K562 (cell line): ENCODE measurements at regions not wholly inside any gene's neighbourhood (a gene's known extent, or its start where the extent isn't known, plus 50 kb on each side); places are given as distances from the start of the nearest gene placed in this dataset.

Source experiments
- ATAC-seq: fragments of 200-7000 bp; cut with Tn5 transposase; 3 replicates; pipeline ENCODE4 v1.9.1; 2020; ENCODE audit warnings: moderate library complexity
- BruUV-seq: library from RNA; stranded (reverse); fragments of 400-500 nt; replicated peaks from 2 replicates; lab custom pipeline; 2021; lab: Mats Ljungman, UMichigan
- CTCF ChIA-PET: fragments of 300-600 bp; formaldehyde crosslinking; extraction: SDS; loops from one replicate; lab custom pipeline; 2021; ENCODE audit warnings: low intra/inter-chr PET ratio; lab: Yijun Ruan, JAX
- POLR2A ChIA-PET: fragments of 300-600, 350-650 bp; sonication (Branson Sonifier 250); formaldehyde crosslinking; extraction: SDS; loops from one replicate; lab custom pipeline; 2021; ENCODE audit warnings: antibody characterized with exemption, inconsistent platforms; lab: Yijun Ruan, JAX
- DNase-seq, 4 experiments: peaks; one replicate each; pipeline versions ENCODE4 v3.0.0 to v3.0.0-alpha.2; 2011 to 2018; ENCODE audit warnings: low spot score in 3 of 4, mixed read lengths in 3 of 4; ENCODE audit errors: extremely low read depth in 1 of 4
- FAIRE-seq: peaks from 2 replicates; lab custom pipeline; 2011; peaks lifted over from hg19 to GRCh38; lab: Jason Lieb, UNC
- H2AFZ ChIP-seq: 2 replicates; pipeline ENCODE4 v1.6.0; 2011; ENCODE audit warnings: low read depth, low read length, control low read depth, inconsistent platforms
- H3K27ac ChIP-seq: fragments of 200-600 bp; 3 replicates; pipeline ENCODE4 v1.8.0; 2011; ENCODE audit warnings: low read depth, mild to moderate bottlenecking, control low read depth, inconsistent platforms, low read length, moderate library complexity, mixed read lengths; ENCODE audit errors: extremely low read depth
- H3K27me3 ChIP-seq, 2 experiments: fragments of 300-600 bp in 1 of 2; 2 replicates in 1 of 2; 3 replicates in 1 of 2; pipeline versions ENCODE4 v1.6.0 to v1.8.0; 2011; ENCODE audit warnings: inconsistent platforms in 2 of 2, low read length in 2 of 2, mild to moderate bottlenecking in 1 of 2, mixed read lengths in 1 of 2, moderate library complexity in 1 of 2; ENCODE audit not compliant: control insufficient read depth in 2 of 2, insufficient read depth in 2 of 2
- H3K36me3 ChIP-seq: fragments of 300-600 bp; 3 replicates; pipeline ENCODE4 v1.8.0; 2011; ENCODE audit warnings: mild to moderate bottlenecking, low read length, inconsistent platforms; ENCODE audit not compliant: control insufficient read depth, insufficient read depth
- H3K4me1 ChIP-seq, 2 experiments: fragments of 200-600 bp in 1 of 2; replicated peaks in 1 of 2; 2 replicates in 1 of 2; 3 replicates in 1 of 2; pipeline versions ENCODE4 v1.5.1 to v1.8.0; 2011; ENCODE audit warnings: inconsistent platforms in 2 of 2, low read length in 2 of 2, mild to moderate bottlenecking in 1 of 2, mixed read lengths in 1 of 2, moderate library complexity in 1 of 2; ENCODE audit not compliant: control insufficient read depth in 2 of 2, insufficient read depth in 2 of 2
- H3K4me2 ChIP-seq: 2 replicates; pipeline ENCODE4 v1.6.1; 2011; ENCODE audit warnings: low read length, control low read depth, inconsistent platforms, mixed read lengths; ENCODE audit not compliant: insufficient read depth
- H3K4me3 ChIP-seq: fragments of 200-600 bp; sonication (generic), shearing (Covaris generic); 2 replicates; pipeline ENCODE4 v1.5.1; 2016; ENCODE audit warnings: control low read depth, inconsistent platforms
- H3K79me2 ChIP-seq: fragments of 200-600 bp; 3 replicates; pipeline ENCODE4 v1.8.0; 2011; ENCODE audit warnings: low read length, inconsistent platforms; ENCODE audit not compliant: control insufficient read depth, insufficient read depth
- H3K9ac ChIP-seq, 2 experiments: 2 replicates each; pipeline versions ENCODE4 v1.6.0 to v1.6.1; 2011; ENCODE audit warnings: low read depth in 2 of 2, low read length in 2 of 2, control low read depth in 1 of 2, inconsistent platforms in 1 of 2, mild to moderate bottlenecking in 1 of 2, mixed read lengths in 1 of 2; ENCODE audit not compliant: insufficient read depth in 1 of 2
- H3K9me1 ChIP-seq: one replicate; pipeline ENCODE4 v1.6.0; 2011; ENCODE audit warnings: inconsistent platforms, mild to moderate bottlenecking, low read length, moderate library complexity; ENCODE audit not compliant: control insufficient read depth, insufficient read depth
- H3K9me3 ChIP-seq: replicated peaks from 2 replicates; pipeline ENCODE4 v1.5.1; 2011; ENCODE audit warnings: low read depth, low read length, inconsistent platforms; ENCODE audit not compliant: control insufficient read depth, insufficient read depth
- H4K20me1 ChIP-seq: replicated peaks from 2 replicates; pipeline ENCODE4 v1.6.1; 2011; ENCODE audit warnings: low read length, inconsistent platforms, mixed read lengths; ENCODE audit not compliant: control insufficient read depth, insufficient read depth
- CREBBP ChIP-seq: IDR thresholded peaks from one replicate; pipeline ENCODE4 v1.6.1; 2012; ENCODE audit warnings: low read depth, mild to moderate bottlenecking, control low read depth, inconsistent platforms, low read length
- CTCF ChIP-seq, 3 experiments: IDR thresholded peaks in 2 of 3; conservative IDR thresholded peaks in 1 of 3; 2 replicates each; pipeline ENCODE4 v1.5.1; 2011 to 2012; ENCODE audit warnings: low read length in 3 of 3, mild to moderate bottlenecking in 3 of 3, control low read depth in 2 of 3, improper control_type of control experiment in 1 of 3, inconsistent platforms in 1 of 3, low read depth in 1 of 3, mixed read lengths in 1 of 3, moderate library complexity in 1 of 3; ENCODE audit not compliant: insufficient read depth in 2 of 3
- ETS2 ChIP-seq: IDR thresholded peaks from 2 replicates; pipeline ENCODE4 v1.6.1; 2016; ENCODE audit warnings: borderline replicate concordance, missing genetic modification characterization, mild to moderate bottlenecking, moderate library complexity, missing compliant biosample characterization; ENCODE audit not compliant: poor library complexity, severe bottlenecking
- KAT8 ChIP-seq: fragments of 450-650 bp; IDR thresholded peaks from 2 replicates; pipeline ENCODE4 v1.6.1; 2016; ENCODE audit warnings: low read depth, mild to moderate bottlenecking
- KDM1A ChIP-seq, 2 experiments: fragments of 450-650 bp; IDR thresholded peaks; 2 replicates each; pipeline ENCODE4 v1.6.1; 2016; ENCODE audit warnings: mild to moderate bottlenecking in 2 of 2
- PPARD ChIP-seq: fragments of 250-450 bp; sonication (Bioruptor Pico); IDR thresholded peaks from 2 replicates; pipeline ENCODE4 v1.8.0; 2022; ENCODE audit warnings: inconsistent platforms, mild to moderate bottlenecking, moderate library complexity
- ZNF146 ChIP-seq: IDR thresholded peaks from one replicate; pipeline ENCODE4 v1.6.1; 2018; ENCODE audit warnings: missing compliant biosample characterization; ENCODE audit not compliant: unreplicated experiment
- ZNF239 ChIP-seq: fragments of 250-450 bp; sonication (Bioruptor Pico); IDR thresholded peaks from 2 replicates; pipeline ENCODE4 v1.4.0; 2020; ENCODE audit warnings: mild to moderate bottlenecking
- WGBS: fragments of 100-300 bp; shearing (Covaris generic); methylation state at CpG from one replicate; pipeline ENCODE4 v1.1.6; 2016; ENCODE audit warnings: low coverage, mixed read lengths; ENCODE audit not compliant: insufficient coverage; ENCODE audit errors: missing lambda C conversion rate; 5-methylcytosine and 5-hydroxymethylcytosine counted together
- in situ Hi-C: fragments of 300-500 bp; cut with MboI; formaldehyde crosslinking; loops from 4 replicates; pipeline ENCODE4 v1.15.0; 2018; ENCODE audit warnings: inconsistent platforms, mixed read lengths
- intact Hi-C: fragments of 100-400 bp; cut with micrococcal nuclease; formaldehyde crosslinking; loops from 2 replicates; pipeline ENCODE4 v1.14.2; 2022
- TF ChIP-seq, protein P1 (sequence below), 2 experiments: fragments of 450-650 bp in 1 of 2; sonication (generic) in 1 of 2; formaldehyde crosslinking in 1 of 2; IDR thresholded peaks; 2 replicates each; pipeline versions ENCODE4 v1.7.1 to v1.9.0; 2016 to 2022; ENCODE audit warnings: inconsistent platforms in 1 of 2, mild to moderate bottlenecking in 1 of 2, missing genetic modification reagents in 1 of 2
- TF ChIP-seq, protein P2 (sequence below): sonication (generic); formaldehyde crosslinking; IDR thresholded peaks from 2 replicates; pipeline ENCODE4 v1.8.0; 2022; ENCODE audit warnings: missing genetic modification reagents, mild to moderate bottlenecking, moderate library complexity, borderline replicate concordance

DNA sequence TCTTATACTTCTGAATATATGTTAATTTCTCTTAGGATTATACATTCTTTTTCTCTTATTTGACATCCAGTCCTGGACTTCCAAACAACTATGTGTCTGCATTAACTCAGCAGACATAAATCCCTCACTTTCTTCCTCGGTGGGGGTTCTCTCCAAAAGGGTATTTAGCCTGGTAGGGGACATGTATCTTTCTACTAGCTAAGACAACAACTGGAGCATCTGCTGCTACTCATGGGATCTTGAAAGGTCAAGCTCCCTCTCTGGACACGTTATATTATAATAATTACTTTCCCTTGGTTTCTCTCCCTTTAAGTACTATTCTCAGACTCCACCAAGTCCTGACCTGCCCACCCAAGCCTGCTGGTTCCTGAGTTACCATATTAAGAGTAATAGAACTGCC lies 983.7 kb upstream of the FLRT2 start:
- Histone ChIP-seq H3K27ac (no peak overlapping the region), H2AFZ (no peak overlapping the region), H3K4me2 (no peak overlapping the region), H3K36me3 (no peaks in the 10 kb centered on the region), H3K9me3 (no peaks in the 10 kb centered on the region), H3K4me3 (no peak overlapping the region), H4K20me1 (no peaks in the 10 kb centered on the region), H3K27me3 (no peaks in the 10 kb centered on the region), H3K9me1 (no peaks in the 10 kb centered on the region), H3K79me2 (no peaks in the 10 kb centered on the region), H3K9ac (no peak overlapping the region), H3K4me1 (no peaks in the 10 kb centered on the region)
- WGBS, result 0% methylated on average over 2 of the region's 2 CpGs
- BruUV-seq, result no TSS peak
- TF ChIP-seq ZNF146 (CRISPR knock-in tag), result no peak
- TF ChIP-seq, protein P1, sequence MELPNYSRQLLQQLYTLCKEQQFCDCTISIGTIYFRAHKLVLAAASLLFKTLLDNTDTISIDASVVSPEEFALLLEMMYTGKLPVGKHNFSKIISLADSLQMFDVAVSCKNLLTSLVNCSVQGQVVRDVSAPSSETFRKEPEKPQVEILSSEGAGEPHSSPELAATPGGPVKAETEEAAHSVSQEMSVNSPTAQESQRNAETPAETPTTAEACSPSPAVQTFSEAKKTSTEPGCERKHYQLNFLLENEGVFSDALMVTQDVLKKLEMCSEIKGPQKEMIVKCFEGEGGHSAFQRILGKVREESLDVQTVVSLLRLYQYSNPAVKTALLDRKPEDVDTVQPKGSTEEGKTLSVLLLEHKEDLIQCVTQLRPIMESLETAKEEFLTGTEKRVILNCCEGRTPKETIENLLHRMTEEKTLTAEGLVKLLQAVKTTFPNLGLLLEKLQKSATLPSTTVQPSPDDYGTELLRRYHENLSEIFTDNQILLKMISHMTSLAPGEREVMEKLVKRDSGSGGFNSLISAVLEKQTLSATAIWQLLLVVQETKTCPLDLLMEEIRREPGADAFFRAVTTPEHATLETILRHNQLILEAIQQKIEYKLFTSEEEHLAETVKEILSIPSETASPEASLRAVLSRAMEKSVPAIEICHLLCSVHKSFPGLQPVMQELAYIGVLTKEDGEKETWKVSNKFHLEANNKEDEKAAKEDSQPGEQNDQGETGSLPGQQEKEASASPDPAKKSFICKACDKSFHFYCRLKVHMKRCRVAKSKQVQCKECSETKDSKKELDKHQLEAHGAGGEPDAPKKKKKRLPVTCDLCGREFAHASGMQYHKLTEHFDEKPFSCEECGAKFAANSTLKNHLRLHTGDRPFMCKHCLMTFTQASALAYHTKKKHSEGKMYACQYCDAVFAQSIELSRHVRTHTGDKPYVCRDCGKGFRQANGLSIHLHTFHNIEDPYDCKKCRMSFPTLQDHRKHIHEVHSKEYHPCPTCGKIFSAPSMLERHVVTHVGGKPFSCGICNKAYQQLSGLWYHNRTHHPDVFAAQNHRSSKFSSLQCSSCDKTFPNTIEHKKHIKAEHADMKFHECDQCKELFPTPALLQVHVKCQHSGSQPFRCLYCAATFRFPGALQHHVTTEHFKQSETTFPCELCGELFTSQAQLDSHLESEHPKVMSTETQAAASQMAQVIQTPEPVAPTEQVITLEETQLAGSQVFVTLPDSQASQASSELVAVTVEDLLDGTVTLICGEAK (IDR thresholded peaks at IDR 0.05), result no peak
- TF ChIP-seq, protein P1 (CRISPR knock-in tag; IDR thresholded peaks at IDR 0.05), result no peak
- no peak for TF ChIP-seq ZNF239 (CRISPR knock-in tag)
- TF ChIP-seq CTCF (IDR thresholded peaks at IDR 0.05 in 2 of 3, conservative IDR thresholded peaks at IDR 0.05 in 1 of 3; ENCODE audit: insufficient read depth in 2 of 3, low read depth in 1 of 3, low read length in 3 of 3), result no peak
- no peak for TF ChIP-seq KAT8
- no peak for TF ChIP-seq CREBBP
- TF ChIP-seq, protein P2, sequence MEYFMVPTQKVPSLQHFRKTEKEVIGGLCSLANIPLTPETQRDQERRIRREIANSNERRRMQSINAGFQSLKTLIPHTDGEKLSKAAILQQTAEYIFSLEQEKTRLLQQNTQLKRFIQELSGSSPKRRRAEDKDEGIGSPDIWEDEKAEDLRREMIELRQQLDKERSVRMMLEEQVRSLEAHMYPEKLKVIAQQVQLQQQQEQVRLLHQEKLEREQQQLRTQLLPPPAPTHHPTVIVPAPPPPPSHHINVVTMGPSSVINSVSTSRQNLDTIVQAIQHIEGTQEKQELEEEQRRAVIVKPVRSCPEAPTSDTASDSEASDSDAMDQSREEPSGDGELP, result no peak
- TF ChIP-seq KDM1A (IDR thresholded peaks at IDR 0.05), result no peak
- TF ChIP-seq PPARD, result no peak
- no peak for TF ChIP-seq ETS2
- ATAC-seq (no peak), DNase-seq (no peak), FAIRE-seq (no peak)
- ChIA-PET CTCF (no interaction called here), POLR2A (interaction anchor here (0.5 kb wide), 1 partner anchor 25 kb away, joined by 3 read pairs; no protein-coding TSS in a partner anchor)
- in situ Hi-C loops, result no loop called here
- intact Hi-C loops, result no loop called here
